ENCODE measurements at regions not wholly inside any gene's neighbourhood (a gene's known extent, or its start where the extent isn't known, plus 50 kb on each side); places are given as distances from the start of the nearest gene placed in this dataset.

- TF ChIP-seq EZH2 (IDR thresholded peaks at IDR 0.05; ENCODE audit: low read length, missing control alignments) (no peak), CTCF (conservative IDR thresholded peaks at IDR 0.05 in 1 of 2, IDR thresholded peaks at IDR 0.05 in 1 of 2; ENCODE audit: low read depth in 1 of 2, low read length in 2 of 2) (no peak)
These were observed 641.0 kb downstream of the PLPP3 start for GRCh38 chr1:55938376-55938850.
